GM13977 (cell line): ENCODE measurements at regions not wholly inside any gene's neighbourhood (a gene's known extent, or its start where the extent isn't known, plus 50 kb on each side); places are given as distances from the start of the nearest gene placed in this dataset.

Source experiments
- DNase-seq: peaks from one replicate; pipeline ENCODE4 v3.0.0; 2012; ENCODE audit warnings: low spot score
- in situ Hi-C: fragments of 300-500 bp; cut with MboI; formaldehyde crosslinking; loops from one replicate; pipeline ENCODE4 v1.12.0; 2022; ENCODE audit warnings: low sequenced_read_pairs, low pct_unique_long_range_greater_than_20kb, mixed read lengths, inconsistent platforms; ENCODE audit not compliant: unreplicated experiment
- TF ChIP-seq, protein P1 (sequence below): IDR thresholded peaks from 2 replicates; pipeline ENCODE4 v1.5.1; 2012; ENCODE audit warnings: mild to moderate bottlenecking, control low read depth; ENCODE audit not compliant: insufficient read depth; ENCODE audit errors: extremely low read depth, missing control alignments

GRCh38 chr16:7227229-7227721, 105.4 kb upstream of the RBFOX1 start:
- DNase-seq = no peak
- in situ Hi-C loops = no loop called here
- TF ChIP-seq, protein P1, sequence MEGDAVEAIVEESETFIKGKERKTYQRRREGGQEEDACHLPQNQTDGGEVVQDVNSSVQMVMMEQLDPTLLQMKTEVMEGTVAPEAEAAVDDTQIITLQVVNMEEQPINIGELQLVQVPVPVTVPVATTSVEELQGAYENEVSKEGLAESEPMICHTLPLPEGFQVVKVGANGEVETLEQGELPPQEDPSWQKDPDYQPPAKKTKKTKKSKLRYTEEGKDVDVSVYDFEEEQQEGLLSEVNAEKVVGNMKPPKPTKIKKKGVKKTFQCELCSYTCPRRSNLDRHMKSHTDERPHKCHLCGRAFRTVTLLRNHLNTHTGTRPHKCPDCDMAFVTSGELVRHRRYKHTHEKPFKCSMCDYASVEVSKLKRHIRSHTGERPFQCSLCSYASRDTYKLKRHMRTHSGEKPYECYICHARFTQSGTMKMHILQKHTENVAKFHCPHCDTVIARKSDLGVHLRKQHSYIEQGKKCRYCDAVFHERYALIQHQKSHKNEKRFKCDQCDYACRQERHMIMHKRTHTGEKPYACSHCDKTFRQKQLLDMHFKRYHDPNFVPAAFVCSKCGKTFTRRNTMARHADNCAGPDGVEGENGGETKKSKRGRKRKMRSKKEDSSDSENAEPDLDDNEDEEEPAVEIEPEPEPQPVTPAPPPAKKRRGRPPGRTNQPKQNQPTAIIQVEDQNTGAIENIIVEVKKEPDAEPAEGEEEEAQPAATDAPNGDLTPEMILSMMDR = no peak

GRCh38 chr16:7221157-7221556, 111.5 kb upstream of the RBFOX1 start:
- in situ Hi-C loops = no loop called here
- TF ChIP-seq, protein P1 = no peak
- no peak for DNase-seq

DNA sequence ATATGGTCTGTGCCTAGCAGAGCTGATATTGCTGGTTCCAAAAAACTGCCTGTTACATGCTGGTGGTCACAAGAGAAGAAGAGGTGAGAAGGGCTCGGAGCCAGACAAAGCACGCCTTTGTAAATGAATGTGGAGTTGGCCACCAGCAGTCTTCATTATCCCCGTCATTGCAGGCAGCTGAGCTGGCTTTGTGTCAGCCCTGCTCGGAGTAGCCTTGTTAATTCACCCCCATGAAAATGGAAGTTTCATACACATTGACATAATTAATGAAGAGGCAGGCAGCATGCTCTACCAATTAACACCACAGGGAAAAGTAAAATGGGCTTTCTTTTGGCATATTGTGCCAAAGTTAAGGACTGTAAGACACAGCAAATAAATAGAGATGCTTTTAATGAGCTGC, 113.7 kb upstream of the RBFOX1 start:
- TF ChIP-seq, protein P1 = no peak
- in situ Hi-C loops = no loop called here
- no peak for DNase-seq

GRCh38 chr16:7217797-7218196, 114.8 kb upstream of the RBFOX1 start:
- TF ChIP-seq, protein P1 = no peak
- no peak for DNase-seq
- in situ Hi-C loops = no loop called here

- in situ Hi-C loops = no loop called here
- TF ChIP-seq, protein P1 = no peak
- DNase-seq = no peak
These were observed 115.9 kb upstream of the RBFOX1 start for GRCh38 chr16:7216719-7217118.

- in situ Hi-C loops = no loop called here
- DNase-seq = no peak
- TF ChIP-seq, protein P1 = no peak
These were observed 120.9 kb upstream of the RBFOX1 start for GRCh38 chr16:7211781-7212180.

DNA sequence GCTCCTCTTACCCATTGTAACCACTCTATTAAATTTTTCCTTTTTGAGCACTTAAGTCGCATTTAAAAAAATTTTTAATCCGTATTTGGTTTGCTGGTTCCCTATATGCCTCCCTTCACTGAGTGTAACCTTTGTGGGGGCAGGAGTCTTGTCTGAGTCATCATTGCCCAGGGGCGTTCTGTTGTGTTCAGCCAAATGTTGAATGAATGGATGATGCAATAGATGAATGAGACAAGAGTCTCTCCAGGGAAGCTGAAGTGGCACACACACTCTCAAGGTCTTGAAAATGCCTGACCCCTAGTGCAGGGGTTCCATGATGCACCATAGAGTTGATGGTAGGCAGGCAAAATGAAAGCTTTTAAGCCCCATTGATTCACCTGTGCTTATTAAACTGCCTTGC, 123.0 kb upstream of the RBFOX1 start:
- TF ChIP-seq, protein P1 = no peak
- in situ Hi-C loops = no loop called here
- no peak for DNase-seq
